ENCODE measurements at regions not wholly inside any gene's neighbourhood (a gene's known extent, or its start where the extent isn't known, plus 50 kb on each side); places are given as distances from the start of the nearest gene placed in this dataset.
A peak's percentile ranks its signal among the peaks of the same experiment; 100 is the strongest.
"Not testable (repeated sequence)": the region's sequence is repeated elsewhere in the genome, so short reads cannot be mapped to it uniquely, and the experiment has no call there.

GRCh38 chr1:211206981-211207380, 52.2 kb upstream of the RCOR3 start:
- DNase-seq = no peak

- no peak for DNase-seq
Measured at GRCh38 chr1:211200311-211200710, 58.9 kb upstream of the RCOR3 start.

GRCh38 chr1:211198880-211199279, 60.3 kb upstream of the RCOR3 start:
- no peak for DNase-seq

DNA sequence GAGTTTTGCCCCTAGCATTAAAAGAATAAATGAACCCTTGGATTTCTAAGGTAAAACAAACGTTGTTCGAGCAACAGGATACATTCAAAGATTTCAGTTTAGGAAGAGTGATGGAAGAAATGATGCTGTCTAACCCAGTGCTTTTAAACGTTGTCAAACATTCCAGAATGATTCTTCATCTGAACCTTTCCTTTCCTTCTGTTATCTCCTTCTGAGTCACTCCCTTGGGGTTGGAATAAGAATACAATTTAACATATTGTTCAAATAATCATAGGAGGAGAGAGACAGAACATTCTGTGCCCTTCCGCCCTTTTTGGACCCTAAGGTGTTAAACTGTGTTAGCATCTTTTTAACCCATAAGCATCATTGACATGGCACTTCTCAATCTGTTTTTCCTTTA, 61.1 kb upstream of the RCOR3 start:
- DNase-seq = no peak

DNA sequence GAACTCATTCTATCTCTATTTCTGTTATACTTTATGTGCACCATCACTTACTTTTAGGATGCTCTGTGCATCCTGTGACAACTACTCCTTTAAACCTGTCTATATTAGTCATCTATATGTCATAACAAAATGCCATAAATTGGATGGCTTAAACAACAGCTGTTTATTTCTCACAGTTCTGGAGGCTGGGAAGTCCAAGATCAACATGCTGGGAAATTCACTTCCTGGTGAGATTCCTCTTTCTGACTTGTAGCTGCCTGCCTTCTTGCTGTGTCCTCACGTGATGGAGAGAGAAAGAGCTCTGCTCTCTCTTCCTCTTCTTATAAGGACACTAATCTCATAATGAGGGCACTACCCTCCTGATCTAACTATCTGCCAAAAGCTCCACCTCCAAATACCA, 62.3 kb upstream of the RCOR3 start:
- DNase-seq = no peak

- DNase-seq = no peak
Measured at GRCh38 chr1:211194826-211195225, 60.9 kb upstream of the KCNH1 start.

DNA sequence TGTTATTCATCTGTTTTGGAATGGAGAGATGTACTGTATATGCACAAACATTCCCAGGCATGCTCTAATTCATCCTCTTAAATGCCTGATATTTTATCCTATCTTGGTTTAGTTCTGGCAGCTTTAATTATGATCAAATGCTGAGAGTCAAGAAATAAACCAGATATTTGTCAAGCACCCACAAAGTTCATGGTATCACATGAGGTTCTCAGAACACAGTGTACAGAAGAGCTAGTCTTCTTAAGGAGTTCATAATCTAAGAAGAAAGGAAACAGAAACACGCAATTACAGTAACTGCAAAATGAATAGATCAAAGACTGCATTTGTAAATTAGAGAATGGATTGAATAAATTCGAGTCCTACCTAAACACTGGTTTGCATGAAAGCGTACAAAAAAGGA, 58.3 kb upstream of the KCNH1 start:
- DNase-seq = peak in 1 of 5 experiments; percentile 28

DNA sequence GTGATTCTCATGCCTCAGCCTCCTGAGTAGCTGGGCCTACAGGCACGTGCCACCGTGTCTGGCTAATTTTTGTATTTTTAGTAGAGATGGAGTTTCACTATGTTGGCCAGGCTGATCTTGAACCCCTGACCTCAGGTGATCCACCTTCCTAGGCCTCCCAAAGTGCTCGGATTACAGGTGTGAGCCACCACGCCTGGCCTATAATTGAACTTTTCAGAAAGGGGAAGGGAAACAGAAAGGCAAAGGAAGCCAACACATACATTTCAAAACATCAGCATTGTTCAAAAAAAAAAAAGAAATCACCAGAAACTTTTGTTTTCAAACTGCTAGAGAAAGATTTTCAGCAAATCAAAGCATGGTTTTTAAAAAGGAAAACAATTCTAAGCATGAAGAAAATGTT, 54.8 kb upstream of the KCNH1 start:
- not testable (repeated sequence) for DNase-seq

DNA sequence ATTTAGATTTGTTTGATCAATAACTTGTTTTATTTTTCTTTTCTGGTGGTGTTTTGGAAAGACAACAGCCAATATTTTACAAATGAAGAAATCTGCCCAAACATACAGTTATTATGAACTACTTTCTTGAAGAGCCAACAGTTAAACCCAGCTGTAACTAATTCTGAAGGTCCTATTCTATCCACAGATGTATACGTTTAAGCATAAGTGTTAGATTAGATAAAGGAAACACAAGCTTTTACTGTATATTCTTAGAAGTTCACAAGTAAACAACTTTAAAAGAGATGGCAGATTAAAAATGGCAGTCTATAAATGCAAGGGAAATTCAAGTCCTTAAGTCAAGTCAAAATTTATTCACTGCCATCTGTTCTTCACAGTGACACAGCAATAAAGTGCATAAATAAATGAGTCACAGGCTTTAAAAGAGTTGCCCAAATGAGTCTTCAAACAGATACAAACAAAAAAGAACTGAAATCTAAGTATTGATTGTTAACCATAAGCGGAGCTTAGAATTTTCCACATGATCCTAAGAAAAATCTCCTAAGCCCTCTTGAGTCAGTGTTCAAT, 49.9 kb upstream of the KCNH1 start:
- DNase-seq = no peak
